IMR-90 (cell line): ENCODE measurements at regions not wholly inside any gene's neighbourhood (a gene's known extent, or its start where the extent isn't known, plus 50 kb on each side); places are given as distances from the start of the nearest gene placed in this dataset.

Experiments used
- ATAC-seq: fragments of 200-7000 bp; cut with Tn5 transposase; 2 replicates; pipeline ENCODE4 v1.9.1; 2020; ENCODE audit warnings: low read depth, mild to moderate bottlenecking, moderate library complexity
- BruUV-seq: library from RNA; stranded (reverse); fragments of 400-500 nt; replicated peaks from 2 replicates; lab custom pipeline; 2021; lab: Mats Ljungman, UMichigan
- CTCF ChIA-PET: fragments of 300-600 bp; formaldehyde crosslinking; extraction: SDS; loops from one replicate; lab custom pipeline; 2021; ENCODE audit warnings: antibody characterized with exemption; lab: Yijun Ruan, JAX
- POLR2A ChIA-PET: fragments of 300-600 bp; sonication (Branson Sonifier 250); formaldehyde crosslinking; loops from one replicate; lab custom pipeline; 2022; ENCODE audit warnings: antibody characterized with exemption; ENCODE audit not compliant: unreplicated experiment; lab: Charles Lee
- DNase-seq: peaks from one replicate; pipeline ENCODE4 v3.0.0; 2013
- H2AFZ ChIP-seq: replicated peaks from 2 replicates; pipeline ENCODE3; 2013; ENCODE audit warnings: low read length, mild to moderate bottlenecking; ENCODE audit not compliant: poor library complexity
- H2AK5ac ChIP-seq: 2 replicates; pipeline ENCODE4 v1.6.1; 2013; ENCODE audit warnings: low read depth, low read length, inconsistent platforms
- H2AK9ac ChIP-seq: replicated peaks from 2 replicates; pipeline ENCODE3; 2013; ENCODE audit warnings: mild to moderate bottlenecking, low read depth, low read length, moderate library complexity; ENCODE audit not compliant: poor library complexity
- H2BK120ac ChIP-seq: 2 replicates; pipeline ENCODE4 v1.6.1; 2013; ENCODE audit warnings: low read depth, low read length, inconsistent platforms
- H2BK15ac ChIP-seq: 3 replicates; pipeline ENCODE4 v1.6.1; 2013; ENCODE audit warnings: low read depth, low read length, inconsistent platforms
- H2BK20ac ChIP-seq: 2 replicates; pipeline ENCODE4 v1.6.1; 2013; ENCODE audit warnings: low read depth, mild to moderate bottlenecking, inconsistent platforms, low read length, moderate library complexity
- H2BK5ac ChIP-seq: 2 replicates; pipeline ENCODE4 v1.6.1; 2013; ENCODE audit warnings: mild to moderate bottlenecking, low read depth, low read length, inconsistent platforms; ENCODE audit not compliant: poor library complexity, severe bottlenecking
- H3K14ac ChIP-seq: replicated peaks from 2 replicates; pipeline ENCODE4 v1.6.1; 2013; ENCODE audit warnings: low read depth, low read length, inconsistent platforms
- H3K18ac ChIP-seq: 2 replicates; pipeline ENCODE4 v1.6.1; 2013; ENCODE audit warnings: low read depth, low read length, control low read depth
- H3K23ac ChIP-seq: 2 replicates; pipeline ENCODE4 v1.6.1; 2013; ENCODE audit warnings: low read depth, low read length, inconsistent platforms
- H3K27ac ChIP-seq: 2 replicates; pipeline ENCODE4 v1.5.1; 2013; ENCODE audit warnings: mild to moderate bottlenecking, control low read depth, low read length; ENCODE audit not compliant: insufficient read depth
- H3K27me3 ChIP-seq: 2 replicates; pipeline ENCODE4 v1.6.1; 2013; ENCODE audit warnings: low read length; ENCODE audit not compliant: control insufficient read depth, insufficient read depth
- H3K36me3 ChIP-seq: 2 replicates; pipeline ENCODE4 v1.6.1; 2013; ENCODE audit warnings: low read length, mixed read lengths; ENCODE audit not compliant: control insufficient read depth, insufficient read depth
- H3K4ac ChIP-seq: 2 replicates; pipeline ENCODE4 v1.6.1; 2013; ENCODE audit warnings: low read depth, low read length, inconsistent platforms
- H3K4me1 ChIP-seq: 2 replicates; pipeline ENCODE4 v1.6.1; 2013; ENCODE audit warnings: low read length, mixed read lengths; ENCODE audit not compliant: control insufficient read depth, insufficient read depth
- H3K4me2 ChIP-seq: 2 replicates; pipeline ENCODE4 v1.6.1; 2013; ENCODE audit warnings: low read depth, mild to moderate bottlenecking, control low read depth, low read length, moderate library complexity
- H3K4me3 ChIP-seq: 2 replicates; pipeline ENCODE4 v1.5.1; 2013; ENCODE audit warnings: low read depth, mild to moderate bottlenecking, control low read depth, low read length, moderate library complexity; ENCODE audit not compliant: insufficient read depth
- H3K56ac ChIP-seq: 2 replicates; pipeline ENCODE4 v1.6.1; 2013; ENCODE audit warnings: low read length, inconsistent platforms; ENCODE audit not compliant: insufficient read depth; ENCODE audit errors: extremely low read depth
- H3K79me1 ChIP-seq, 2 experiments: 2 replicates each; pipeline ENCODE4 v1.6.1; 2013; ENCODE audit warnings: low read length in 2 of 2, inconsistent platforms in 1 of 2, low read depth in 1 of 2
- H3K9ac ChIP-seq: 2 replicates; pipeline ENCODE4 v1.6.1; 2013; ENCODE audit warnings: low read depth, low read length, control low read depth
- H3K9me1 ChIP-seq: 2 replicates; pipeline ENCODE4 v1.6.1; 2013; ENCODE audit warnings: low read length, inconsistent platforms; ENCODE audit not compliant: insufficient read depth
- H3K9me3 ChIP-seq: 2 replicates; pipeline ENCODE4 v1.6.1; 2013; ENCODE audit warnings: low read length; ENCODE audit not compliant: control insufficient read depth, insufficient read depth
- H4K20me1 ChIP-seq: 2 replicates; pipeline ENCODE4 v1.6.1; 2013; ENCODE audit warnings: low read length, inconsistent platforms; ENCODE audit not compliant: insufficient read depth
- H4K5ac ChIP-seq: 2 replicates; pipeline ENCODE4 v1.6.1; 2013; ENCODE audit warnings: mild to moderate bottlenecking, low read depth, low read length, control low read depth
- H4K8ac ChIP-seq, 2 experiments: 2 replicates each; pipeline ENCODE4 v1.6.1; 2013; ENCODE audit warnings: low read depth in 2 of 2, low read length in 2 of 2, control low read depth in 1 of 2, inconsistent platforms in 1 of 2
- H4K91ac ChIP-seq: 2 replicates; pipeline ENCODE4 v1.6.1; 2013; ENCODE audit warnings: low read depth, low read length, inconsistent platforms; ENCODE audit not compliant: insufficient read depth
- BHLHE40 ChIP-seq: fragments of 150-350 bp; IDR thresholded peaks from 2 replicates; pipeline ENCODE4 v1.6.1; 2016; ENCODE audit warnings: mild to moderate bottlenecking, low read depth, low read length
- CEBPB ChIP-seq: IDR thresholded peaks from 2 replicates; pipeline ENCODE4 v1.6.1; 2012; ENCODE audit warnings: low read depth, low read length, improper control_type of control experiment
- CHD1 ChIP-seq: IDR thresholded peaks from 2 replicates; pipeline ENCODE4 v1.6.1; 2012; ENCODE audit warnings: low read depth, low read length, improper control_type of control experiment
- ELK1 ChIP-seq: fragments of 150-350 bp; IDR thresholded peaks from 2 replicates; pipeline ENCODE4 v1.6.1; 2016; ENCODE audit warnings: low read depth, mild to moderate bottlenecking, low read length, moderate library complexity, borderline replicate concordance
- FOS ChIP-seq: fragments of 150-350 bp; IDR thresholded peaks from 2 replicates; pipeline ENCODE4 v1.6.1; 2016; ENCODE audit warnings: low read depth, low read length
- NFE2L2 ChIP-seq: fragments of 150-350 bp; IDR thresholded peaks from 2 replicates; pipeline ENCODE4 v1.6.1; 2016; ENCODE audit warnings: low read depth, mild to moderate bottlenecking, low read length
- POLR2A ChIP-seq: IDR thresholded peaks from 2 replicates; pipeline ENCODE4 v1.6.1; 2012; ENCODE audit warnings: mild to moderate bottlenecking, low read depth, low read length
- RAD21 ChIP-seq: IDR thresholded peaks from 2 replicates; pipeline ENCODE4 v1.6.1; 2012; ENCODE audit warnings: low read length, improper control_type of control experiment
- RFX5 ChIP-seq: IDR thresholded peaks from 2 replicates; pipeline ENCODE4 v1.8.0; 2012; ENCODE audit warnings: low read depth, mild to moderate bottlenecking, low read length, moderate library complexity
- USF2 ChIP-seq: fragments of 150-350 bp; IDR thresholded peaks from 2 replicates; pipeline ENCODE4 v1.6.1; 2017; ENCODE audit warnings: mild to moderate bottlenecking, antibody characterized with exemption, low read length, low read depth
- WGBS, 2 experiments: methylation state at CpG; one replicate each; pipeline versions ENCODE4 v1.1.5 to v1.1.7; 2013; ENCODE audit warnings: missing lambda C conversion rate in 2 of 2; ENCODE audit not compliant: insufficient read length in 1 of 2; ENCODE audit errors: extremely low coverage in 2 of 2; 5-methylcytosine and 5-hydroxymethylcytosine counted together
- dilution Hi-C: fragments of 300-500 bp; cut with HindIII; formaldehyde crosslinking; loops from one replicate; pipeline ENCODE4 v1.14.3; 2018; ENCODE audit warnings: low sequenced_read_pairs; ENCODE audit not compliant: unreplicated experiment
- in situ Hi-C: fragments of 300-500 bp; cut with MboI; formaldehyde crosslinking; loops from 3 replicates; pipeline ENCODE4 v1.14.3; 2019; ENCODE audit warnings: low sequenced_read_pairs, inconsistent platforms, mixed read lengths
- intact Hi-C: fragments of 100-400 bp; cut with micrococcal nuclease; formaldehyde crosslinking; loops from 2 replicates; pipeline ENCODE4 v1.10.0; 2022

GRCh38 chr5:67315082-67315989 lies 118.7 kb upstream of the CD180 start:
- H3K4me3 ChIP-seq: no peak overlapping the region
- peak overlapping the region; percentile 63 for H4K91ac ChIP-seq
- ATAC-seq (peak; percentile 93), DNase-seq (peak; percentile 59)
- CTCF ChIA-PET: no interaction called here
- H3K79me1 ChIP-seq: no peaks in the 10 kb centered on the region
- H3K9me1 ChIP-seq: 0 out of 2 replicates have a peak, but pooled peaks cover 3% of the 10 kb centered on the region
- peak overlapping the region; percentile 68 to 89 for H4K8ac ChIP-seq
- intact Hi-C loops (no loop called here), in situ Hi-C loops (no loop called here), dilution Hi-C loops (no loop called here)
- no TSS peak for BruUV-seq
- POLR2A ChIA-PET: interaction anchor here (0.6 kb wide), 1 partner anchor 52 kb away, joined by 3 read pairs; no protein-coding TSS in a partner anchor
- peak overlapping the region; percentile 69 for H2BK20ac ChIP-seq
- H3K23ac ChIP-seq: peak overlapping the region; percentile 4; the same call in 1 of the 2 replicates
- no peak overlapping the region for H3K56ac ChIP-seq
- H2AK5ac ChIP-seq: no peak overlapping the region
- H3K4me2 ChIP-seq: peak overlapping the region; percentile 62; the same call in 1 of the 2 replicates
- H3K9ac ChIP-seq: no peak overlapping the region
- peak overlapping the region; percentile 74; the same call in 2 of the 3 replicates for H2BK15ac ChIP-seq
- H3K27me3 ChIP-seq: no peaks in the 10 kb centered on the region
- H3K18ac ChIP-seq: peak overlapping the region; percentile 13; the same call in 1 of the 2 replicates
- no peaks in the 10 kb centered on the region for H4K20me1 ChIP-seq
- H4K5ac ChIP-seq: peak overlapping the region; percentile 36
- peak overlapping the region; percentile 15; the same call in 1 of the 2 replicates for H3K14ac ChIP-seq
- H3K4ac ChIP-seq: peak overlapping the region; percentile 69
- H2AFZ ChIP-seq: peak overlapping the region; percentile 85
- no CpG with 5 or more reads among the region's 7 CpGs for WGBS, 2 experiments
- peaks cover 5% of the 10 kb centered on the region for H3K4me1 ChIP-seq
- H3K36me3 ChIP-seq: no peaks in the 10 kb centered on the region
- H3K9me3 ChIP-seq: no peaks in the 10 kb centered on the region
- peak overlapping the region; percentile 51; the same call in 1 of the 2 replicates for H2BK120ac ChIP-seq
- H2BK5ac ChIP-seq: no peak overlapping the region
- H3K27ac ChIP-seq: peak overlapping the region; percentile 22; the same call in 1 of the 2 replicates
- TF ChIP-seq CEBPB: no peak
- TF ChIP-seq CHD1: no peak
- TF ChIP-seq BHLHE40: no peak
- TF ChIP-seq RAD21: no peak
- TF ChIP-seq RFX5: no peak
- no peak for TF ChIP-seq POLR2A
- TF ChIP-seq ELK1: no peak
- TF ChIP-seq FOS: no peak
- TF ChIP-seq USF2: no peak
- no peak for TF ChIP-seq NFE2L2
- no peak overlapping the region for H2AK9ac ChIP-seq
